ENCODE measurements at regions not wholly inside any gene's neighbourhood (a gene's known extent, or its start where the extent isn't known, plus 50 kb on each side); places are given as distances from the start of the nearest gene placed in this dataset.

DNA sequence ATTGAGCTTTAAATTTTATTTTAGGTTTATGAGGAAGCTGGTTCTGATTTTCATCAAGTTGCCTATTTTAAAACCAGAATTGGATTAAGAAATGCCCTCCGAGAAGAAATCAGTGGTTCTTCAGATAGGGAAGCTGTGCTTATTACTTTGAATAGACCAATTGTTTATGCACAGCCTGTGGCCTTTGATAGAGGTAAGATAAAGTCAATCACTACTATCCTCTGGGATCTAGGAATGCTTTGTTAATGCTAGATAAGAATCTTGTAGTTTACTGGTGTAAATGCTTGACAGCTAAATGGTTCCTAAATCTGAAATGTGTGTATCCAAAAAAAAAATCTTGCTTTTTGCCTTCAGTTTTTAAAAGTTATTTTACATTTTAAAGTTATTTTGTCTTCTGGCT, 73.0 kb upstream of the ADAD1 start:
- Histone ChIP-seq H3K36me3 (ENCODE audit: insufficient read depth, low read length) (peaks cover 27% of the 10 kb centered on the region; the same call in 1 of the 2 replicates), H3K79me2 (ENCODE audit: insufficient read depth, low read length) (no peaks in the 10 kb centered on the region), H3K9me3 (ENCODE audit: insufficient read depth, low read length, severe bottlenecking) (no peaks in the 10 kb centered on the region), H2AFZ (ENCODE audit: low read depth, low read length) (no peak overlapping the region), H4K20me1 (ENCODE audit: insufficient read depth, low read length) (no peaks in the 10 kb centered on the region), H3K4me2 (ENCODE audit: insufficient read depth, low read length) (no peak overlapping the region), H3K9ac (ENCODE audit: low read depth, low read length) (no peak overlapping the region), H3K27ac (ENCODE audit: low read length) (no peak overlapping the region), H3K27me3 (ENCODE audit: insufficient read depth, low read length, poor library complexity) (no peaks in the 10 kb centered on the region), H3K4me3 (ENCODE audit: low read depth in 1 of 2, low read length in 2 of 2) (no peak overlapping the region), H3K4me1 (ENCODE audit: insufficient read depth, low read length) (no peaks in the 10 kb centered on the region)
- no peak for DNase-seq
- TF ChIP-seq EZH2 (IDR thresholded peaks at IDR 0.05; ENCODE audit: borderline replicate concordance, low read depth, low read length, severe bottlenecking), result no peak
- TF ChIP-seq, protein P1, sequence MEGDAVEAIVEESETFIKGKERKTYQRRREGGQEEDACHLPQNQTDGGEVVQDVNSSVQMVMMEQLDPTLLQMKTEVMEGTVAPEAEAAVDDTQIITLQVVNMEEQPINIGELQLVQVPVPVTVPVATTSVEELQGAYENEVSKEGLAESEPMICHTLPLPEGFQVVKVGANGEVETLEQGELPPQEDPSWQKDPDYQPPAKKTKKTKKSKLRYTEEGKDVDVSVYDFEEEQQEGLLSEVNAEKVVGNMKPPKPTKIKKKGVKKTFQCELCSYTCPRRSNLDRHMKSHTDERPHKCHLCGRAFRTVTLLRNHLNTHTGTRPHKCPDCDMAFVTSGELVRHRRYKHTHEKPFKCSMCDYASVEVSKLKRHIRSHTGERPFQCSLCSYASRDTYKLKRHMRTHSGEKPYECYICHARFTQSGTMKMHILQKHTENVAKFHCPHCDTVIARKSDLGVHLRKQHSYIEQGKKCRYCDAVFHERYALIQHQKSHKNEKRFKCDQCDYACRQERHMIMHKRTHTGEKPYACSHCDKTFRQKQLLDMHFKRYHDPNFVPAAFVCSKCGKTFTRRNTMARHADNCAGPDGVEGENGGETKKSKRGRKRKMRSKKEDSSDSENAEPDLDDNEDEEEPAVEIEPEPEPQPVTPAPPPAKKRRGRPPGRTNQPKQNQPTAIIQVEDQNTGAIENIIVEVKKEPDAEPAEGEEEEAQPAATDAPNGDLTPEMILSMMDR (IDR thresholded peaks at IDR 0.05; ENCODE audit: borderline replicate concordance, extremely low read depth, low read length, poor library complexity, severe bottlenecking), result no peak
- ATAC-seq (ENCODE audit: insufficient read depth, low read depth), result no peak

DNA sequence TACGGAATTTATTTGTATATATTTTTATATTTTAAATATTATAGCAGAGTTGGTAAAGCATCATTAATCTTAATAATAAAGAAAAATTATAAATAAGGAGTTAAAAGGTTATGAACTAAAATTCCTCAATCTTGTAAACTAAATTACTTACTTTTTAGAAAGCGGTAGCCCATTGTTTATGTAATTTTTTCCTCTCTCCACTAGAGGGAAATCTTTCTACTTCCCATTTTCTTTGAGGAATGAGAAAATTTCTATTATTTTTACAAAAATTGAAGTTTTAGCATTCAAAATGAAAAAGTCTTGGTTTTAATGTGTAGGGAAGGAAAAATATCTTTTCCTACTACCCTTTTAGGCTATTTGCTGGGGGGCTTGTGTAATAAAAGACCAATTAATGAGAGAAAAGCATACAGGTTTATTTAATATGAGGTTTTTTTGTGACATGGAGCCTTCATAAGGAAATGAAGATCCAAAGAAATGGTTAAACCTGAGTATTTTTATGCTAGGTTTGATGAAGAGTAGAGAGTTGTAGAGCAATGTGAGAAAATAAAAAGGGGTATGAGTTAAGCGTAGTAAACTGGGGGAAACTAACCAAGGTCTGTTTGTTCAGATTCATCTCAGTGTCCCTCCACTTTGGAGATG, 68.7 kb upstream of the ADAD1 start:
- Histone ChIP-seq H4K20me1 (ENCODE audit: insufficient read depth, low read length) (no peaks in the 10 kb centered on the region), H3K9me3 (ENCODE audit: insufficient read depth, low read length, severe bottlenecking) (no peaks in the 10 kb centered on the region), H3K4me1 (ENCODE audit: insufficient read depth, low read length) (no peaks in the 10 kb centered on the region), H3K27me3 (ENCODE audit: insufficient read depth, low read length, poor library complexity) (no peaks in the 10 kb centered on the region), H3K4me3 (ENCODE audit: low read depth in 1 of 2, low read length in 2 of 2) (no peak overlapping the region), H3K4me2 (ENCODE audit: insufficient read depth, low read length) (no peak overlapping the region), H3K27ac (ENCODE audit: low read length) (no peak overlapping the region), H3K9ac (ENCODE audit: low read depth, low read length) (no peak overlapping the region), H2AFZ (ENCODE audit: low read depth, low read length) (no peak overlapping the region), H3K79me2 (ENCODE audit: insufficient read depth, low read length) (no peaks in the 10 kb centered on the region), H3K36me3 (ENCODE audit: insufficient read depth, low read length) (peaks cover 18% of the 10 kb centered on the region; the same call in 1 of the 2 replicates)
- TF ChIP-seq, protein P1 (IDR thresholded peaks at IDR 0.05; ENCODE audit: borderline replicate concordance, extremely low read depth, low read length, poor library complexity, severe bottlenecking), result peak; percentile 54
- TF ChIP-seq EZH2 (IDR thresholded peaks at IDR 0.05; ENCODE audit: borderline replicate concordance, low read depth, low read length, severe bottlenecking), result no peak
- ATAC-seq (ENCODE audit: insufficient read depth, low read depth), result no peak
- no peak for DNase-seq

DNA sequence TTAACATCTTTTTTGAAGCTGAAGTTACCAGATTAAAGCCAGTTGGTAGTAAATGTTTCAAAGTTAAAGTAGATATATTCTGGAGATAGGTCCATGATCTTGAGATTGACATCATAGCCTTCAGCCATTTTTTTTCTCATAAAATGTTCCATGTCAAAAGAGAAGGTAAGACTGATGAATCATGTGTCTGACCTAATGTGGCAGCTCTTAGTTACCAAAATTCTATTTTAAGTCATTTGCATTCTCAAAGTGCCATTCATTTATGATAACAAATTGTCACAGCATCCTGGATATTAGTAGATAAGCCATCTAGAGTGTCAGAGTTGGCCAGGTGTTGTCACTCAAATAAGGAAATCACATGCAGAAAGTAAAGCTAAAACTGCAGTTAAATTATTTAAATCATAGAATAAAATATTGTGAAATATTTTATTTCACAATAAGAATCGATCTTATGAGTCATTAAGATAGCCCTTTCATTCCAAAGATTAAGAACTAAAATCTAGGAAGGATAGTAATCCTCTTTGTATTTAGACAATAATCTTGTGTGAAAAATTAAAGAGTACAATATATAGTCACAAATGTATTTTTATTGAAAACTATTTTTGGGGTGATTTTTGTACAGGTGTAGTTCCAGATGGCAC, 65.7 kb upstream of the ADAD1 start:
- no peaks in the 10 kb centered on the region for H3K9me3 ChIP-seq (ENCODE audit: insufficient read depth, low read length, severe bottlenecking)
- no peaks in the 10 kb centered on the region for H4K20me1 ChIP-seq (ENCODE audit: insufficient read depth, low read length)
- no peak overlapping the region for H3K27ac ChIP-seq (ENCODE audit: low read length)
- no peak overlapping the region for H3K4me2 ChIP-seq (ENCODE audit: insufficient read depth, low read length)
- no peak for ATAC-seq (ENCODE audit: insufficient read depth, low read depth)
- TF ChIP-seq, protein P1 (IDR thresholded peaks at IDR 0.05; ENCODE audit: borderline replicate concordance, extremely low read depth, low read length, poor library complexity, severe bottlenecking), result no peak
- TF ChIP-seq EZH2 (IDR thresholded peaks at IDR 0.05; ENCODE audit: borderline replicate concordance, low read depth, low read length, severe bottlenecking), result no peak
- H3K36me3 ChIP-seq (ENCODE audit: insufficient read depth, low read length), result peaks cover 19% of the 10 kb centered on the region
- H3K4me1 ChIP-seq (ENCODE audit: insufficient read depth, low read length), result no peaks in the 10 kb centered on the region
- no peaks in the 10 kb centered on the region for H3K27me3 ChIP-seq (ENCODE audit: insufficient read depth, low read length, poor library complexity)
- H2AFZ ChIP-seq (ENCODE audit: low read depth, low read length), result no peak overlapping the region
- H3K4me3 ChIP-seq (ENCODE audit: low read depth in 1 of 2, low read length in 2 of 2), result no peak overlapping the region
- H3K9ac ChIP-seq (ENCODE audit: low read depth, low read length), result no peak overlapping the region
- DNase-seq, result no peak
- H3K79me2 ChIP-seq (ENCODE audit: insufficient read depth, low read length), result no peaks in the 10 kb centered on the region

Data from DND-41 (cell line).